ENCODE measurements at regions not wholly inside any gene's neighbourhood (a gene's known extent, or its start where the extent isn't known, plus 50 kb on each side); places are given as distances from the start of the nearest gene placed in this dataset.
"Not testable (repeated sequence)": the region's sequence is repeated elsewhere in the genome, so short reads cannot be mapped to it uniquely, and the experiment has no call there.

DNA sequence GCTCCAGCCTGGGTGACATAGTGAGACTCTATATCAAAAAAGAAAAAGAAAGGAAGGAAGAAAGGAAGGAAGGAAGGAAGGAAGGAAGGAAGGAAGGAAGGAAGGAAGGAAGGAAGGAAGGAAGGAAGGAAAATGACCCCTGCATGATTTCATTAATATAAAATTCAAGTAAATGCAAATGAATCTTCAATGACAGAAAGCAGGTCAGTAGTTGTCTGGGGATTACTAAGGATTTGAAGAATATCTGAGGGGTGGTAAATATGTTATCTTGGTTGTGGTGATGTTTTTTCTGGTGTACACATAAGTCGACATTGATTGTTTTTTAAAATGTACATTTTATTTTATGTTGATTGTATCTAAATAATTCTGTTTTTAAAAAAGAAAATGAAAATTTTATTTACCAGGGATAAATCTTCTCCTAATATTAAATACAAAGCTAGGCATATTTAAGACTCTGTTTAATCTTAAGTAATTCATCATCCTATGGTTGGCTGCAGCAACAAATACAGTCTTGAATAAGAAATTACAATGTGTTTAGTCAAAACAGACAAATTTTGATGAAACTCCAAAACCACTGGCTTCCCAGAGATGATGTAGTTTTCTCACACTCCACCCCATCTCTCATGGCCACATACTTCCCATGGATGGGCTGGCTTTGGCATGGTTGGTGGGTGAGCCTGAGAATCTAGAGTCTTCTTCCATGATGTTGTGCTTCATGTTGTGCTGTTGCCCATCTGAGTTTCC is 314.7 kb upstream of the REG3G start:
- DNase-seq: no peak
- intact Hi-C loops (cut with DNase I): no loop called here

DNA sequence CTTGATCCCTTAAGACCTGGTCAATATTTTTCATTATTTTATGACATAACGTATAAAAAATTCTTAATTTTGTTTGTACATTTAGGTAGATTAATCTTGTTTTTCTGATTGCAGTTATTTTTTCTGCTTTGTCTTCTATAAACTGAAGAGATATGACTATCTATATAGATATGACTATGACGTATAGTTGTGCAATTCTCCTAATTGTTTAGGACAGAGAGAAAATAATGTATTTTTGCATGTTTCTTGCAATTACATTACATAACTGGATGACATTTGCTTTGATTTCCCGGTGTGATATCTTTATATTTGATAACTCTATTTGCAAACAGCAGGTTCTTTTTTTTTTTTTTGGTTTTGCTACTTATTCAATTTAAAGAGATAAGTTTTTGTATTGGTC is 310.2 kb upstream of the REG3G start:
- intact Hi-C loops (cut with DNase I): no loop called here
- no peak for DNase-seq

DNA sequence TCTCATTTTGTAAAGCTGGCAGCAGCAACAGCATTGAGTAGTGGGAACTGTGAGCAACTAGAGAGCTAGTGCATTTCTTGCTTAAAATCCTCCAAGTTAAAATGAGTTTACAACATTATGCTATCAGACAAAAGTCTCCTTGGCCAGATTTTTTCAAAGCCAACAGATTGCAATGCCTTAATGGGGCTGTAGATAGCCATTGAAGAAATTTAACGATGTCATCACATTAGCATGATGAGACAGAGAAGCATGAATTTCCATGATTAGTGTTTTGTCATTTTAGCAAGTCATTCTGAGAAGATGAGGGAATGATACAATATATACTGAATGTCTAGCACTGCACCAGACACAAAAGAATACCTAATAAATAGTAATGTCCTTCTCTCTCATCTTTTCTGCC is 307.5 kb upstream of the REG3G start:
- no peak for DNase-seq
- intact Hi-C loops (cut with DNase I): no loop called here

DNA sequence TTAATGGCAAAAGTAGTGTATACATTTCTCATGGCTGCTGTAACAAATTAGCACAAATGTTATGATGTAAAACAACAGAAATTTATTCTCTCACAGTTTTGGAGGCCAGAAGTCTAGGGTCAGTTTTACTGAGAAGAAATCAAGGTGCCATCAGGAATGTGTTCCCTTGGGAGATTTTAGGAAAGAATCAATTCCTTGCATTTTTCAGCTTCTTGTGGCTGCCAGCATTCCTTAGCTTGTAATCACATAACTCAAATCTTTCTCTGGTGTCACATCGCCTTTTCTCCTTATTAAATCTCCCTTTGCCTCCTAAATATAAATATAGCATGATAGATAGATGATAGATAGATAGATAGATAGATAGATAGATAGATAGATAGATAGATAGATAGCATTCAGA is 307.0 kb upstream of the REG3G start:
- intact Hi-C loops (cut with DNase I): no loop called here
- DNase-seq: no peak

DNA sequence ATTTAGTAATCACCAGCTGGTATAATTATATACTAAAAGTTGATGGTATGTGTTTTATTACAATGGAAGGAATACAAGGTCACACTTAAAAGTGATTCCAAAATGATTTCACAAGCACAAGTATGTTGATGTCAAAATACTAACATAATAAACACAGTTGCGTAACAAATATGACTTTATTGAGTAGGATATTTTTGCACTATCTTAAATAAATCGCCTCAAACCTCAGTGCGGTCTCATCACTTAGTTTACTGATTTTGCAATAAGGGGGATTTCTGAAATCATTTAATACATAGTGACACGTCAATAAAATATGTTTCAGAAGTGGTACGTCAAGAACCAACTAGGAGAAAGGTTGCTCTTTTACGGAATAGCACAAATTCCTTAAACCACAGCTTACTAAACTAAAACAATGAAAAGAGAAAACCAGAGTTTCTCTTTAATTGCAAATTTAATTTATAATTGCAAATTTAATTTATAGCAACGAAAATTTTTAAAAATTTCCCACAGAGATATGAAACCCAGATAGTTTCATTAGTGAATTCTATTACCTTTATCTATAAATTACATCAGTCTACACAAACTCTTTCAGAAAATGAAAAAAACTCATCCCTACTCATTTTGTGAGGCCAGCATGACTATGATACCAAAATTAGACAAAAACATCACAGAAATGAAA is 304.0 kb upstream of the REG3G start:
- intact Hi-C loops (cut with DNase I): no loop called here
- no peak for DNase-seq

DNA sequence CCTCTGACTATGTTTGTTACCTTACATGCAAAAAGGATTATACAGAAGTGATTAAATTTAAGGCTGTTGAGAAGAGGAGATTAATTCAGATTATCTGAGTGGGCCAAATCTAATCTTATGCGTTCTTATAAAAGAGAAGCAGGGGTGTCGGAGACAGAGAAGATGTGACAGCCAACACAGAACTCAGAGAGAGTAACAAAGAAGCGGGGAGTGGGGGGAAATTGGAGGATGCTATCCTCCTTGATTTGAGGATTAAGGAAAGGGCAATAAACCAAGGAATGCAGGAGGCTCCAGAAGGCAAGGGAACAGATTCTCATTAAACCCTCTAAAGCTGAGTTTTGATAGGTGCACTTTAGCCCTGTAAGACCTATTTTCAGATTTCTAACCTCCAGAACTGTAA is 291.3 kb upstream of the REG3G start:
- intact Hi-C loops (cut with DNase I): no loop called here
- no peak for DNase-seq

DNA sequence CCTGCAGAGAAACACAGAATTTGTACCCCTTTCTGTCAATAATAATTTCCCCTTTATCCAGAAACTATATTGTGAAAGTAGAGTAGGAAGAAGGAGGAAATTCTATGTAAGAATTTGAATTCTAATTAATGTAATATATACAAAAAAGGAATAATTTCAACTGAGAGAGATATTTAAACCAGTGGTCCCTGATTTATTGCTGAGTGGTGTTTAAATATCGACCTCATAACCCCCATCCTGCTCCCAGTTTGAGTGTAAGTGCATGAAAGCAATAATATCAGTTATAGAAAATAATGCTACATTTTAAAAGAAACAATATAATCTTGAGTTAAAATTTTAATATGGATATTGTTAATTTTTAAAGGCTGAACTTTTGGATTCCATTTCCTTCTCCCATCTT is 286.2 kb upstream of the REG3G start:
- DNase-seq: no peak
- intact Hi-C loops (cut with DNase I): no loop called here

DNA sequence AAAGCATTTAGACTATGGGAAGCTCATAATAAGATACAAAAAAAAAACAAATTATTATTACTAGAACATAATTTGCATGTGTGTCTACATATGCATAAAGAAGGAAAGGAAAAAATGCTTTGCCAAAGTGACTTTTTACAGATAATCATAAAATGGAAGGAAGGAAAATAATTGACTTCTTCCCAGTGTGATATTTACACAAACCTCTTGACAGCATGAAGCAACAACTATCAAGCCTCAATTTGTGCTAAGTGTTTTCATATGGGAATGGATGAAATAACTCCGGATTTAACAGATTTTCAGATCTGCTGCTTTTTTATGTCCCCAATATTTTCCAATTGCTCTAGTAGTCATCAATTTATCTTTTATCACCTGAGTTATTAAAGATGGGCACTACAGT is 275.9 kb upstream of the REG3G start:
- no peak for DNase-seq

DNA sequence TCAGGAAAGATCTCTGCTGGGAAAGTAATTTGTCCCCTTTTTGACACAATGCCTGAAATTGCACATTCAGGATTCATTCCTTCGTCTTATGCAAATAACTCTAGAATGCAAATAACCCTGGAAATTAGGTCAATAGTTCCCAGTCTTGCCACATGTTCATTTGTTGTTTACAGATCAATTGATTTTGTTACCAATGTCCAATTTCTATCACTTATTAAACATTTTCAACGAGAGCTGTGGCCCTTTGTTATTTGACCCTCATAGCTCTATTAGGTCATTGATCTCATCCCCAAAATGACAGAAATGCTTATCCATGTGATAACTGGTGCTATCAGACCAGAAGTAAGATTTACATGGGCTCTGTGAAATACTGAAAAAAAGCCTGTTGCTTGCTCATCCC is 275.3 kb upstream of the REG3G start:
- no peak for DNase-seq
- intact Hi-C loops (cut with DNase I): no loop called here

More for the DNA sequence above, 275.9 kb upstream of the REG3G start:
- intact Hi-C loops (cut with DNase I): no loop called here

DNA sequence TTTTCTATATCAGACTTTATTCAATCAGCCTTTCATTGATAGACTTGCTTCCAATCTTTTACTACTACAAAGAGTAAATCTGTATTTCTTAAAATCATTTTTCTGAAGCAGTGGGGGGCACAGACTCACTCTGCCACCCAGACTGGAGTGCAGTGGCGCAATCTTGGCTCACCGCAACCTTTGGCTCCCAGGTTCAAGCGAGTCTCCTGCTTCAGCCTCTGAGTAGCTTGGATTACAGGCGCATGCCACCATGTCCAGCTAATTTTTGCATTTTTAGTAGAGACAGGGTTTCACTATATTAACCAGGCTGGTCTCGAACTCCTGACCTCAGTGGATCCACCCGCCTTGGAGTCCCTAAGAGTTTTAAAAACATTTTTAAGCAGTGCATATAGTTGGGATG is 270.6 kb upstream of the REG3G start:
- intact Hi-C loops (cut with DNase I): no loop called here
- no peak for DNase-seq

DNA sequence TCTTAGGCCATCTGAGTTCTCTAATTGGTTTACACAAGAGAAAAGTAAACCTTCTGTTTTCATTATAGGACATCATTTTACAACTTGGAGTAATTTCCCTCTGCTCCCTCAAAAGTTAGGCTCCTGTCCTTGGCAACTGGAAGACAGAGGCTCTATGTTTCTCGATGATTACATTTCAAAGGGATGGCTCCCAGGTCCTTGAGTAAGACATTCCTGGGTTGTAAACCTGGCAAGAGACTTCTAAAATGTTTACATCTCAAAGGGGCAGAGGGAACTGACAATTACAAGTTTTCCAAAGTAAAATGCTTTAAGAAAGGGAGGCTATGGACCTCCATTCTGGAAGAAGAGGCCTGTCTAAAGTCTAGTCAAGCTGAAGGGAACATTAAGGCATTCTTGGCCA is 268.3 kb upstream of the REG3G start:
- no peak for DNase-seq
- intact Hi-C loops (cut with DNase I): no loop called here

DNA sequence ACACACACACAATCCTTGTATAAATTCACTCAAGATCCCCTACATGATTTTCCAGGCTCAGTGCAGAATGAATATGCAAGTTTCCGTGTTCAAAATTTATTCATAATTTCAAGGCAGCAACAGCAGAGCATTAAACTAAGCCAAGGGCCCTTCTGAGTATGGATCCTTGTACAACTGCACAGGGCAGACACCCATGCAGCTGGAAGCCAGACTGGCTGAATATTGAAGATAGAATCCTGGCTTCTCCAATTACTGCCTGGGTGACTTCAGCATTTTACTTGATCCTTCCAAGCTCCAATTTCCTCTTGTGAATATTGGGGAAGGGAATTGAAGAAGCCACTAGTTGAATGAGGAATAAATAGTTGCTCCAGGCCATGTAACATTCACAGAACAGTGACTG is 267.9 kb upstream of the REG3G start:
- intact Hi-C loops (cut with DNase I): no loop called here
- DNase-seq: no peak

DNA sequence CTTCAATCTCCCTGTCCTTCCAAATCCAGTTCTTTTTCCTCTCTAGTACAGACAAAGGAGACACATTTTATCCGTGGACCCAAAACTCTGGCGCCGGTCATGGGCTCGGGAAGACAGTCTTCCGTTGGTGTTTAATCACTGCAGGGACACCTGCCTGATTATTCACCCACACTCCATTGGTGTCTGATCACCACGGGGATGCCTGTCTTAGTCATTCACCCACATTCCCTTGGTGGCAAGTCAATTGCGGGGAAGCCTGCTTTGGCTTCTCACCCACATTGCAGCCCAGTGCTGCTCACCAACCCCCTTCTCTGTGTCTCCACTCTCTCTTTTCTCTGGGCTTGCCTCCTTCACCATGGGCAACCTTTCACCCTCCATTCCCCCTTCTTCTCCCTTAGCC is 266.7 kb upstream of the REG3G start:
- DNase-seq; intact Hi-C loops (cut with DNase I): not testable (repeated sequence)

DNA sequence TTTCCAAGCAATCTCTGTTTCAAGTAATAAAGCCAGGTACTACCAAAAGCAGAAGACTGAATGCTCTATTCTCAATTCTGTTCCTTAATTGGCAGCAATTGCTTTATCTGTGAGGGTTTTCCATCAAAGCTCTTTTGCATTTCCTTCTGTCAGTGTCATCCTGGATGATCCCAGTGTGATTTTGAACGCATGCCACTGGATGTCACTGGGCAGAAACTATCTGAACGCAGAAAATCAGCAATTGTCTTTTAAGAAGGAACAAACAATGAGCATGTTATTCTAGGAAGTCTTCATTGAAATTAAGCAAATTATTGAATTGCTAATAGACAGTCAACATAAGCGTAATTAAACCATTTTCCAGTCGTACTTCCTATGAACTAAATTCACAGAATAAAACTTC is 259.0 kb upstream of the REG3G start:
- intact Hi-C loops (cut with DNase I): no loop called here
- peak in 9 of 42 donors; percentile 8 to 57 (median 25) for DNase-seq

DNA sequence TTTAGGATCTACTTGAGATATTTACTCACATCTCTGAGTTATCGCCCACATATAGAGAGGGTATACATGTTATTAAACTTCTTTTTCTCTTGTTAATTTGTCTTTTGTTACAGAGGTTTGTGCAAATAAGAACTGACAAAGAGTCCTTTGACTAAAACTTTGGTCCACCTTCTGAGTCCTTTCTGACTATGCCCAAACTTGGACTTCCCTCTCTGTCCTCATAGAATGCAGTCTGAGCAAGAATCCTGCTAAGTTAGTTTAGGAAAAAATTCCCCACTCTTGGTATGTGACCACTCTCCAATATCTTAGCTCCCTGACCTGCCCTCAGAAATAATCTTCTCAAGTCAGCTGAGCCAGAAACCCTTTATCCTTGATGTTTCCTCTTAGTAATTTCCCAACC is 257.5 kb upstream of the REG3G start:
- no peak for DNase-seq
- intact Hi-C loops (cut with DNase I): no loop called here

DNA sequence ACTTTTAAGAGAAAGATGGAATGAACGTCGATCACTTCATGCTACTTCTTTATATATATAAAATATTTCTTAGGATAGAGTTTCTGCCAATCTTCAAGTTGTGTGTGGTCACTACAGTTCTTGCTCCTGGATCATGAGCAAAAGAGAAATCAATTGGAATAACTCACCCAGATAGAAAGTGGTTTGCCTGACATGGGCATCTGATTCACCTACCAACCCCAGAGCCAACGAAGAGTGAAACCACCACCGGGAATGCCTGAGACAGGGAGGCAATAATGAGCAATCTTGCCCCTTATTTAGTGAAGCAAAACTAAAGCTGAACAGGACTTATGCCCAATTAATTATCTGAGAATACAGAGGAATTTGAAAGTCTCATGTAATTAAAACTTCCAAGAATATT is 250.2 kb upstream of the REG3G start:
- no peak for DNase-seq
- intact Hi-C loops (cut with DNase I): no loop called here

DNA sequence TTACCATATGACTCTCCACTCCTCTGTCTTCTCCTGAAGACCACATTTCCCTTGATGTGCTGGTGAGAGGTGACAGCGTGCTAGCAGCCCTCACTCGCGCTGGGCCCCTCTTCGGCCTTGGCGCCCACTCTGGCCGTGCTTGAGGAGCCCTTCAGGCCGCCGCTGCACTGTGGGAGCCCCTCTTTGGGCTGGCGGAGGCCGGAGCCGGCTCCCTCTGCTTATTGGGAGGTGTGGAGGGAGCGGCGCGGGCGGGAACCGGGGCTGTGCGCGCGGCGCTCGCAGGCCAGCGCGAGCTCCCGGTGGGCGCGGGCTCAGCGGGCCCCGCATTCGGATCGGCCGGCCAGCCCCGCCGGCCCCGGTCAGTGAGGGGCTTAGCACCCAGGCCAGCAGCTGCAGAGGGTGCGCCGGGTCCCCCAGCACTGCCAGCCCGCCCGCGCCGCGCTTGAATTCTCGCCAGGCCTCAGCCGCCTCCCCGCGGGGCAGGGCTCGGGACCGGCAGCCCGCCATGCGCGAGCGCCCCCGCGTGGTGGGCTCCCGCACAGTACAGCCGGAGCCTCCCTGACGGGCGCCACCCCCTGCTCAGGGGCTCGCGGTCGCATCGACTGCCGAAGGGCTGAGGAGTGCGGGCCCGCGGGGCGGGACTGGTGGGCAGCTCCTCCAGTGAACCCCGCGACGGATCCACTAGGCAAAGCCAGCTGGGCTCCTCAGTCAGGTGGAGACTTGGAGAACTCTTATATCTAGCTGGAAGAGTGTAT is 246.6 kb upstream of the REG3G start:
- intact Hi-C loops (cut with DNase I): no loop called here
- no peak for DNase-seq

DNA sequence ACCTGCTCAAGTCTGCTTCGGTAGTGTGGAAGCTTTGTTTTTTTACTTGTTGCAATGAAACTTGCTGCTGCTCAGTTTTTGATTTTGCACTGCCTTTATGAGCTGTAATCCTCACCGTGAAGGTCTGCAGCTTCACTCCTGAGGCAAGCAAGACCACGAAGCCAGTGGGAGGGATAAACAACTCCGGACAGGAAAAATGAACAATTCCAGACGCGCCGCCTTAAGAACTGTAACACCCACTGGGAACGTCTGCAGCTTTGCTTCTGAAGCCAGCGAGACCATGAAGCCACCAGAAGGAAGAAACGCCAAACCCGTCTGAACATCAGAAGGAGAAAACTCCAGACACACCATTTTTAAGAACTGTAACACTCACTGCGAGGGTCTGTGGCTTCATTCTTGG is 245.7 kb upstream of the REG3G start:
- intact Hi-C loops (cut with DNase I): no loop called here

DNA sequence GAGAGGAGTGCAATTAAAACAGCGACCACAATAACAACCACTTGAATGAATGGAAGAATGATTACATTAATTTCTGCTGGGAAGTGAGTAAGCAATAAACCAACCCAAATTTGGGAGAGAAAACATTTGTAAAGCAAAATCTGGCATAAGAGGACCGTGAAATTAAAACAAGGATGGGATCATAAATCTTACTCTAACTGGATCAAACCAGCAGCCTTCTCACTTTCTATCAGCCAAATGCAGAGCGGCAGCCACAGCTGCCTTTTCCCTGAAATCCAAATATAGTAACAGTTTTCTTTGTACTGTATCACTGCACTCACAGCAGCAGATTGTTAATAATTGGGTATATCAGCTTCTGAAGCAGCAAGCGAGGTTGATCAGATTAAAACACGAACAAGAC is 245.2 kb upstream of the REG3G start:
- peak in 4 of 42 donors; percentile 8 to 25 (median 19) for DNase-seq
- intact Hi-C loops (cut with DNase I): no loop called here

More for the DNA sequence above, 245.7 kb upstream of the REG3G start:
- no peak for DNase-seq

DNA sequence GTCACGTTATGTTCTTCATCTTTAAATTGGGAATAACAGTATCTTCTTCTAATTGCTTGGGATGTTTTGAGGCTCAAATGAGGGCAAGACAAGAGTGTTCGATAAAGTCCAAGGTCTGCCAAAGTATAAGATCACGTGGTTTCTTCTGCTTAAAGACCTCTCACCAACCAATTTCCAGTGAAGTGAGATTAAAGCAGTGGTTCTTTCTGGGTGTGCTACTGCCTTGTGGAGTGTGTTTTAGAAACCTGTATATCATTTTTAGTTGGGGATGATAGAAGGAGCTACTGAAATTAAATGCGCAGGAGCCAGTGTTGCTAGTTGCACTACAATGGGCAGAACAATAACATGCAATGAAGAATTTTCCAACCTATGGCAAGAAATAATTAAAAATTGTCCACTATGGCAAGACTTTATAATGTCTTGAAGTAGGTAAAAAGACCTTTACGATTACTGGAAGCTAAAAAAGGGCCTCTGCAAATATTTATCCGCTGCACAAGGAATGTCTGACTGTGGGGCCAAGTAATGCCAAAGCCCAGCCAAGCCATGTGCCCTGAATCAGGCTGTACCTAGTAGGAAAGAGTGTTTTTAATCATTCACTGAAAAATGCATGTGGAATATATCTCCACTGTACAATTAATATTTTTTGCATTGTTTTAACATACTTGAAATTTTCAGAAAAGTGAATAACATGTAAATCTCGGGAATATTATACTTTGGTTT is 244.5 kb upstream of the REG3G start:
- intact Hi-C loops (cut with DNase I): no loop called here
- DNase-seq: no peak

Measured in head of caudate nucleus (tissue), 42 donors.